Natural killer cell treated with Interleukin-12 subunit alpha and Interleukin-12 subunit beta and Interleukin-15 and Interleukin-18, amount 100 ng/mL, for 72 hours (primary cell): ENCODE measurements at regions not wholly inside any gene's neighbourhood (a gene's known extent, or its start where the extent isn't known, plus 50 kb on each side); places are given as distances from the start of the nearest gene placed in this dataset.
"Not testable (repeated sequence)": the region's sequence is repeated elsewhere in the genome, so short reads cannot be mapped to it uniquely, and the experiment has no call there.

Experiments used
- ATAC-seq, 2 donors: fragments of 150-1000 bp; cut with Tn5 transposase in 1 of 2; sonication (Bioruptor Pico), chemical (Tn5 transposase) in 1 of 2; 2 replicates each; pipeline ENCODE4 v1.10.0; 2021
- DNase-seq: peaks from one replicate; pipeline ENCODE4 v3.0.0; 2022; ENCODE audit warnings: low spot score
- H3K27ac Mint-ChIP-seq, 2 donors: 1 replicate in 1 of 2; 2 replicates in 1 of 2; pipeline ENCODE4 v1.8.0; 2022; ENCODE audit warnings: mixed read lengths in 2 of 2, mild to moderate bottlenecking in 1 of 2, moderate library complexity in 1 of 2
- H3K27me3 Mint-ChIP-seq, 2 donors: 1 replicate in 1 of 2; 2 replicates in 1 of 2; pipeline ENCODE4 v1.8.0; 2022; ENCODE audit warnings: mixed read lengths in 2 of 2
- H3K36me3 Mint-ChIP-seq: one replicate; pipeline ENCODE4 v1.8.0; 2022; ENCODE audit warnings: mixed read lengths
- H3K4me1 Mint-ChIP-seq, 2 donors: 1 replicate in 1 of 2; 2 replicates in 1 of 2; pipeline ENCODE4 v1.8.0; 2022; ENCODE audit warnings: low read depth in 2 of 2, mixed read lengths in 2 of 2, mild to moderate bottlenecking in 1 of 2
- H3K4me3 Mint-ChIP-seq: one replicate; pipeline ENCODE4 v1.8.0; 2022; ENCODE audit warnings: mixed read lengths
- H3K9me3 Mint-ChIP-seq: 2 replicates; pipeline ENCODE4 v1.8.0; 2022; ENCODE audit warnings: mixed read lengths

GRCh38 chr14:53247596-53248370, 94.7 kb upstream of the DDHD1 start:
- Mint-ChIP-seq H3K27me3 (peaks cover 6 to 9% of the 10 kb centered on the region in 2 donors), H3K4me1 (no peaks in the 10 kb centered on the region), H3K9me3 (no peaks in the 10 kb centered on the region), H3K4me3 (no peak overlapping the region), H3K36me3 (peaks cover 7% of the 10 kb centered on the region), H3K27ac (no peak overlapping the region)
- ATAC-seq, result no peak
- no peak for DNase-seq

- peaks cover 18% of the 10 kb centered on the region for H3K36me3 Mint-ChIP-seq
- not testable (repeated sequence) for H3K4me3 Mint-ChIP-seq, H3K9me3 Mint-ChIP-seq, DNase-seq, H3K4me1 Mint-ChIP-seq, H3K27me3 Mint-ChIP-seq, ATAC-seq, H3K27ac Mint-ChIP-seq
Observed at GRCh38 chr14:53242898-53243297, 89.8 kb upstream of the DDHD1 start.

- ATAC-seq (no peak), DNase-seq (no peak)
- Mint-ChIP-seq H3K36me3 (peaks cover 8% of the 10 kb centered on the region), H3K27ac (no peak overlapping the region), H3K27me3 (no peaks in the 10 kb centered on the region), H3K9me3 (peaks cover 3% of the 10 kb centered on the region), H3K4me3 (no peak overlapping the region), H3K4me1 (no peaks in the 10 kb centered on the region)
Observed at GRCh38 chr14:53237488-53237887, 84.4 kb upstream of the DDHD1 start.

- DNase-seq (no peak), ATAC-seq (no peak)
- H3K36me3 Mint-ChIP-seq, result peaks cover under 1% of the 10 kb centered on the region
- no peaks in the 10 kb centered on the region for H3K27me3 Mint-ChIP-seq
- H3K4me1 Mint-ChIP-seq, result no peaks in the 10 kb centered on the region
- no peak overlapping the region for H3K27ac Mint-ChIP-seq
- no peak overlapping the region for H3K4me3 Mint-ChIP-seq
- H3K9me3 Mint-ChIP-seq, result no peaks in the 10 kb centered on the region
Observed at GRCh38 chr14:53236708-53237107, 83.6 kb upstream of the DDHD1 start.

GRCh38 chr14:53231171-53231570, 78.0 kb upstream of the DDHD1 start:
- Mint-ChIP-seq H3K27me3 (no peaks in the 10 kb centered on the region), H3K9me3 (peaks cover under 1% of the 10 kb centered on the region), H3K4me1 (no peaks in the 10 kb centered on the region), H3K27ac (no peak overlapping the region), H3K4me3 (no peak overlapping the region), H3K36me3 (peaks cover 2% of the 10 kb centered on the region)
- no peak for ATAC-seq
- DNase-seq, result no peak

GRCh38 chr14:53228966-53229365, 75.8 kb upstream of the DDHD1 start:
- DNase-seq (no peak), ATAC-seq (no peak)
- Mint-ChIP-seq H3K36me3 (peaks cover 17% of the 10 kb centered on the region), H3K27me3 (no peaks in the 10 kb centered on the region), H3K27ac (no peak overlapping the region), H3K9me3 (peaks cover 7% of the 10 kb centered on the region), H3K4me3 (no peak overlapping the region), H3K4me1 (no peaks in the 10 kb centered on the region)

GRCh38 chr14:53227154-53227718, 74.1 kb upstream of the DDHD1 start:
- Mint-ChIP-seq H3K27ac (no peak overlapping the region), H3K27me3 (no peaks in the 10 kb centered on the region), H3K4me1 (no peaks in the 10 kb centered on the region), H3K36me3 (peaks cover 17% of the 10 kb centered on the region), H3K4me3 (no peak overlapping the region), H3K9me3 (peaks cover 7% of the 10 kb centered on the region)
- no peak for ATAC-seq
- no peak for DNase-seq

GRCh38 chr14:53226553-53226952, 73.4 kb upstream of the DDHD1 start:
- ATAC-seq, result no peak
- Mint-ChIP-seq H3K9me3 (peaks cover 7% of the 10 kb centered on the region), H3K27ac (no peak overlapping the region), H3K27me3 (no peaks in the 10 kb centered on the region), H3K4me3 (no peak overlapping the region), H3K4me1 (no peaks in the 10 kb centered on the region), H3K36me3 (peaks cover 17% of the 10 kb centered on the region)
- no peak for DNase-seq

GRCh38 chr14:53220914-53221313, 67.8 kb upstream of the DDHD1 start:
- Mint-ChIP-seq H3K4me3 (no peak overlapping the region), H3K9me3 (peaks cover 4% of the 10 kb centered on the region), H3K27ac (no peak overlapping the region), H3K27me3 (no peaks in the 10 kb centered on the region), H3K4me1 (peaks cover 6 to 9% of the 10 kb centered on the region in 2 donors), H3K36me3 (peaks cover 12% of the 10 kb centered on the region)
- ATAC-seq (no peak), DNase-seq (no peak)

GRCh38 chr14:53218161-53218560, 65.0 kb upstream of the DDHD1 start:
- ATAC-seq, result no peak
- DNase-seq, result no peak
- no peaks in the 10 kb centered on the region for H3K9me3 Mint-ChIP-seq

GRCh38 chr14:53217316-53217994, 64.3 kb upstream of the DDHD1 start:
- Mint-ChIP-seq H3K4me3 (peak overlapping the region; percentile 81), H3K4me1 (peaks cover 6 to 9% of the 10 kb centered on the region in 2 donors), H3K36me3 (no peaks in the 10 kb centered on the region), H3K9me3 (no peaks in the 10 kb centered on the region), H3K27ac (peak overlapping the region in 1 of 2 donors; percentile 58), H3K27me3 (no peaks in the 10 kb centered on the region)
- ATAC-seq (peak; percentile 99), DNase-seq (peak; percentile 83)

More at GRCh38 chr14:53218161-53218560, 65.0 kb upstream of the DDHD1 start:
- H3K36me3 Mint-ChIP-seq, result no peaks in the 10 kb centered on the region
- peak overlapping the region in 1 of 2 donors; percentile 58 for H3K27ac Mint-ChIP-seq
- peaks cover 6 to 9% of the 10 kb centered on the region in 2 donors for H3K4me1 Mint-ChIP-seq
- H3K27me3 Mint-ChIP-seq, result no peaks in the 10 kb centered on the region
- peak overlapping the region; percentile 81 for H3K4me3 Mint-ChIP-seq

GRCh38 chr14:53216955-53217315, 63.8 kb upstream of the DDHD1 start:
- not testable (repeated sequence) for DNase-seq, ATAC-seq, H3K9me3 Mint-ChIP-seq, H3K27ac Mint-ChIP-seq, H3K4me1 Mint-ChIP-seq, H3K27me3 Mint-ChIP-seq, H3K36me3 Mint-ChIP-seq
- H3K4me3 Mint-ChIP-seq, result peak overlapping the region; percentile 39

- not testable (repeated sequence) for H3K9me3 Mint-ChIP-seq, ATAC-seq, H3K27me3 Mint-ChIP-seq, H3K27ac Mint-ChIP-seq, DNase-seq, H3K4me3 Mint-ChIP-seq, H3K4me1 Mint-ChIP-seq, H3K36me3 Mint-ChIP-seq
Observed at GRCh38 chr14:53216478-53216877, 63.4 kb upstream of the DDHD1 start.

GRCh38 chr14:53215101-53215500, 62.0 kb upstream of the DDHD1 start:
- H3K27ac Mint-ChIP-seq, result no peak overlapping the region
- no peak for DNase-seq

More at GRCh38 chr14:53215101-53215500, 62.0 kb upstream of the DDHD1 start:
- Mint-ChIP-seq H3K9me3 (no peaks in the 10 kb centered on the region), H3K27me3 (no peaks in the 10 kb centered on the region), H3K4me1 (peaks cover 6 to 9% of the 10 kb centered on the region in 2 donors), H3K36me3 (no peaks in the 10 kb centered on the region), H3K4me3 (no peak overlapping the region)
- no peak for ATAC-seq
